ENCODE measurements at regions not wholly inside any gene's neighbourhood (a gene's known extent, or its start where the extent isn't known, plus 50 kb on each side); places are given as distances from the start of the nearest gene placed in this dataset.

GRCh38 chr1:87922885-87923284 lies 594.2 kb downstream of the LMO4 start:
- Histone ChIP-seq H3K4me1 (ENCODE audit: insufficient read depth, low read length) (peaks cover 7% of the 10 kb centered on the region), H3K4me3 (ENCODE audit: insufficient read depth, low read length) (no peak overlapping the region), H2AFZ (ENCODE audit: low read length) (no peak overlapping the region), H3K9me3 (ENCODE audit: low read depth, low read length) (no peaks in the 10 kb centered on the region), H4K20me1 (ENCODE audit: insufficient read depth, low read length) (no peaks in the 10 kb centered on the region), H3K79me2 (ENCODE audit: insufficient read depth, low read length) (no peaks in the 10 kb centered on the region), H3K27me3 (ENCODE audit: insufficient read depth, low read length) (no peaks in the 10 kb centered on the region), H3K27ac (ENCODE audit: low read depth, low read length) (no peak overlapping the region), H3K36me3 (ENCODE audit: insufficient read depth, low read length) (no peaks in the 10 kb centered on the region), H3K4me2 (ENCODE audit: insufficient read depth, low read length) (no peak overlapping the region)
- no peak for DNase-seq (ENCODE audit: insufficient read length, low spot score, missing footprints)
- no peak for TF ChIP-seq CTCF (IDR thresholded peaks at IDR 0.05; ENCODE audit: extremely low read depth, low read depth, low read length)

DNA sequence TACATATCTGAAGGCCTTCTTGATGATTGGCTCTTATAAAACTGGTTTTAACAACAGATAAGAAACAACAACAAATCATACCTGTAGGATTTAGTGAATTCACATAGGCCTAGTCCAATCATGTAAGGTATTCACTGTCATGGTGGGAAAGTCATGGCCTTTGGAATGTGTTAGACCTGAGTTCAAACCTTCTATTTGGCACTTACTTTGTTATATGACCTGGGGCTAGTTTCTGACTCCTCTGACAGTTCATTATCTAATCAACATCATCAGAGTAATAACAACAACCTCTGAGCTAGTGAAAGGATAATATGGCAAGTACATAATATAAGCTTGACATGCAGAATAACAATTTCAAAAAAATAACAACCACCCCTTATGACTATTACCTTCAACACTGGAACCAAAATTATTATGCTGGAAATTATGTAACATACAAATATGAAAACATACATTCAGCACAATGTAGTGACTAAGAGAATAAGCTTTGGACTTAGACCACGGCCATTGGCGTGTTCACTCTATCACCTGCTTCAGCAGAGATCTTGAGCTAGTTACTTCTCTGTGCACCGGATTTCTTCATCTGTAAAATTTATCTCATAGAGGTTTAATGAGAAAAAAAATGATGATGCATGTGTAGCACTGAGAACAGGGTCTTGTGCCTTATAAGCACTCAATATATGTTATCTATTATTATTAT lies 597.6 kb downstream of the LMO4 start:
- no peaks in the 10 kb centered on the region for H3K36me3 ChIP-seq (ENCODE audit: insufficient read depth, low read length)
- H4K20me1 ChIP-seq (ENCODE audit: insufficient read depth, low read length), result no peaks in the 10 kb centered on the region
- H3K27me3 ChIP-seq (ENCODE audit: insufficient read depth, low read length), result no peaks in the 10 kb centered on the region
- no peak overlapping the region for H3K4me2 ChIP-seq (ENCODE audit: insufficient read depth, low read length)
- no peaks in the 10 kb centered on the region for H3K4me1 ChIP-seq (ENCODE audit: insufficient read depth, low read length)
- H3K27ac ChIP-seq (ENCODE audit: low read depth, low read length), result no peak overlapping the region
- no peak for DNase-seq (ENCODE audit: insufficient read length, low spot score, missing footprints)
- no peaks in the 10 kb centered on the region for H3K9me3 ChIP-seq (ENCODE audit: low read depth, low read length)
- no peaks in the 10 kb centered on the region for H3K79me2 ChIP-seq (ENCODE audit: insufficient read depth, low read length)
- no peak overlapping the region for H2AFZ ChIP-seq (ENCODE audit: low read length)
- H3K4me3 ChIP-seq (ENCODE audit: insufficient read depth, low read length), result no peak overlapping the region
- no peak for TF ChIP-seq CTCF (IDR thresholded peaks at IDR 0.05; ENCODE audit: extremely low read depth, low read depth, low read length)

DNA sequence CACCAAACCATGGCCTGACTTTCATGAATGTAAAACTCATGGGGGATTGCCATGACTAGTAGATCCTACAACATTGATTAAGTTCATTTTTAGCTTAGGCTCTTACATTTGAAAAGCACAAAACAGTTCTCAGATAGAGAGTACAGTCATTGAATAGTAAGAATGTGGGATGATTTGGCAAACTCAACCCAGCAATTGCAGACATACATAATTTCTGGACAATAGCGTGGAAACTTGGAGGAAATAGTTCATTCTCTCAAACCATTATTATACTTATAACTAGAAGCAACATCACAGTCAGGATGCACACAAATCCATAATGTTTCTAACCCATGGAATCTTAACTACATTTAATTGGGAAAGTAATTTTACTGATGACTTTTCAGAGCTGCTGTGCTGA lies 598.2 kb downstream of the LMO4 start:
- Histone ChIP-seq H4K20me1 (ENCODE audit: insufficient read depth, low read length) (no peaks in the 10 kb centered on the region), H3K4me2 (ENCODE audit: insufficient read depth, low read length) (no peak overlapping the region), H3K27me3 (ENCODE audit: insufficient read depth, low read length) (no peaks in the 10 kb centered on the region), H3K4me3 (ENCODE audit: insufficient read depth, low read length) (no peak overlapping the region), H3K27ac (ENCODE audit: low read depth, low read length) (no peak overlapping the region), H3K79me2 (ENCODE audit: insufficient read depth, low read length) (no peaks in the 10 kb centered on the region), H3K9me3 (ENCODE audit: low read depth, low read length) (no peaks in the 10 kb centered on the region), H3K4me1 (ENCODE audit: insufficient read depth, low read length) (no peaks in the 10 kb centered on the region), H3K36me3 (ENCODE audit: insufficient read depth, low read length) (no peaks in the 10 kb centered on the region), H2AFZ (ENCODE audit: low read length) (no peak overlapping the region)
- TF ChIP-seq CTCF (IDR thresholded peaks at IDR 0.05; ENCODE audit: extremely low read depth, low read depth, low read length), result no peak
- DNase-seq (ENCODE audit: insufficient read length, low spot score, missing footprints), result no peak

GRCh38 chr1:87927391-87928280 lies 599.0 kb downstream of the LMO4 start:
- Histone ChIP-seq H3K4me1 (ENCODE audit: insufficient read depth, low read length) (no peaks in the 10 kb centered on the region), H3K9me3 (ENCODE audit: low read depth, low read length) (no peaks in the 10 kb centered on the region), H3K36me3 (ENCODE audit: insufficient read depth, low read length) (no peaks in the 10 kb centered on the region), H3K27ac (ENCODE audit: low read depth, low read length) (no peak overlapping the region), H3K27me3 (ENCODE audit: insufficient read depth, low read length) (no peaks in the 10 kb centered on the region), H4K20me1 (ENCODE audit: insufficient read depth, low read length) (no peaks in the 10 kb centered on the region), H3K4me3 (ENCODE audit: insufficient read depth, low read length) (no peak overlapping the region), H3K79me2 (ENCODE audit: insufficient read depth, low read length) (no peaks in the 10 kb centered on the region), H2AFZ (ENCODE audit: low read length) (no peak overlapping the region), H3K4me2 (ENCODE audit: insufficient read depth, low read length) (no peak overlapping the region)
- DNase-seq (ENCODE audit: insufficient read length, low spot score, missing footprints), result no peak
- no peak for TF ChIP-seq CTCF (IDR thresholded peaks at IDR 0.05; ENCODE audit: extremely low read depth, low read depth, low read length)

Measured in osteoblast (primary cell).